ENCODE measurements at regions not wholly inside any gene's neighbourhood (a gene's known extent, or its start where the extent isn't known, plus 50 kb on each side); places are given as distances from the start of the nearest gene placed in this dataset.

DNA sequence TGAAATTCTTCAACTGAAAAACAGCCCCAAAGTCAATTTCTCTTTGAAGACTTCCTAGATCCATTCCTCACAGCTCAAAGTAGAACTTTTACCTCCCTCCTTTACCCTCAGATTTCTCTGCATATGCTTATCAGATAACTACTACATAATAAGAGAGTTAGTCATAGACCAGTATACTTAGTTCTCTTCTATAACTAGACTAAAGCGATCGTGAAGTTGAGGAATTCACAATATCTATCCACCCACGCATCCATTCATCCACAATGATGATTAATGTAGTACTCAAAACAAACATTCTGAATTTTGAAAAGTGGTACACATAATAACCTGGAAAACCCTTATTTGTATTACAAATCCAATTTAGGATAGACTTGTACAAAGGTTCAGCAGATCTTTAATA is 800.9 kb upstream of the TENM4 start:
- H3K4me3 ChIP-seq (replicated peaks; ENCODE audit: low read depth, low read length), result no peak overlapping the region
- DNase-seq (ENCODE audit: extremely low read depth, low read depth), result no peak
- TF ChIP-seq CTCF (IDR thresholded peaks at IDR 0.05; ENCODE audit: low read depth, low read length, missing control alignments), result no peak

- no peak for TF ChIP-seq CTCF (IDR thresholded peaks at IDR 0.05; ENCODE audit: low read depth, low read length, missing control alignments)
- H3K4me3 ChIP-seq (replicated peaks; ENCODE audit: low read depth, low read length), result no peak overlapping the region
- no peak for DNase-seq (ENCODE audit: extremely low read depth, low read depth)
Observed at GRCh38 chr11:80240245-80240644, 799.4 kb upstream of the TENM4 start.

GRCh38 chr11:80239217-80239616 is 798.4 kb upstream of the TENM4 start:
- no peak overlapping the region for H3K4me3 ChIP-seq (replicated peaks; ENCODE audit: low read depth, low read length)
- TF ChIP-seq CTCF (IDR thresholded peaks at IDR 0.05; ENCODE audit: low read depth, low read length, missing control alignments), result no peak
- no peak for DNase-seq (ENCODE audit: extremely low read depth, low read depth)

DNA sequence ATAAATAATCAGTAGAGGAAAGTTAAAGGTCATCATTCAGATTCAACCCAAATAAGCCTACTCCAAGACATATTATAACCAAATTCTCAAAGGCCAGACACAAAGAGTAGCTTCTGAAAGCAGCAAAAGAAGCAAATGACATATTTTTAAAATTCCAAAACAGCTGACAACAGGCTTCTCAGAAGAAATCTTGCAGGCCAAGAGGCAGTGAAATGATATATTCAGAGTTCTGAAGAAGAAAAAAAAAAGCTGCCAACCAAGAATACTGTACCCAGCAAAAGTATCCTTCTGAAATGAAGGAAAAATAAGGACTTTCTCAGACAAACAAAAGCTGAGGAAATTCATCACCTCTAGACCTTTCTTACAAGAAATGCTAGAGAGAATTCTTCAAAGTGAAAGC is 787.1 kb upstream of the TENM4 start:
- no peak for DNase-seq (ENCODE audit: extremely low read depth, low read depth)

GRCh38 chr11:80214413-80214812 is 773.6 kb upstream of the TENM4 start:
- no peak overlapping the region for H3K4me3 ChIP-seq (replicated peaks; ENCODE audit: low read depth, low read length)
- no peak for DNase-seq (ENCODE audit: extremely low read depth, low read depth)
- TF ChIP-seq CTCF (IDR thresholded peaks at IDR 0.05; ENCODE audit: low read depth, low read length, missing control alignments), result no peak

More for the DNA sequence above, 787.1 kb upstream of the TENM4 start:
- H3K4me3 ChIP-seq (replicated peaks; ENCODE audit: low read depth, low read length), result no peak overlapping the region
- TF ChIP-seq CTCF (IDR thresholded peaks at IDR 0.05; ENCODE audit: low read depth, low read length, missing control alignments), result no peak

DNA sequence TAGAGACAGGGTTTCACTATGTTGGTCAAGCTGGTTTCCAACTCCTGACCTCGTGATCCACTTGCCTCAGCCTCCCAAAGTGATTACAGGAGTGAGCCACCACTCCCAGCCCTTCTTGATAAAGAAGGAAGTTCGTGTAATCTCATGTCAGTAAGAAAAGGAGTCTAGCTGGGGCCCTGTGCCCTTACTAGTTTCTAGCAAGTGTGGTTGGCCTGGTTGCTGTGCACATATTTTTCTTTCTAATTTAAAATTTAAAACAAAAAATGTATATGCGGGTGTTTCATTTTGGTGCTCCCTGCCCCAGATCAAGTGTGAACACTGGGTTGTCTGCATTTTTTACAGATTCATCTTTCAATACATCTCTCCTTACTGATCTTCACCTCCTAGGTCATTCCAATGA is 770.8 kb upstream of the TENM4 start:
- no peak for DNase-seq (ENCODE audit: extremely low read depth, low read depth)
- no peak overlapping the region for H3K4me3 ChIP-seq (replicated peaks; ENCODE audit: low read depth, low read length)
- TF ChIP-seq CTCF (IDR thresholded peaks at IDR 0.05; ENCODE audit: low read depth, low read length, missing control alignments), result no peak

- no peak for DNase-seq (ENCODE audit: extremely low read depth, low read depth)
- no peak for TF ChIP-seq CTCF (IDR thresholded peaks at IDR 0.05; ENCODE audit: low read depth, low read length, missing control alignments)
- H3K4me3 ChIP-seq (replicated peaks; ENCODE audit: low read depth, low read length), result no peak overlapping the region
Observed at GRCh38 chr11:80204021-80204420, 763.2 kb upstream of the TENM4 start.

Data from HFF-Myc (cell line).